GM13976 (cell line): ENCODE measurements at regions not wholly inside any gene's neighbourhood (a gene's known extent, or its start where the extent isn't known, plus 50 kb on each side); places are given as distances from the start of the nearest gene placed in this dataset.
"Not testable (repeated sequence)": the region's sequence is repeated elsewhere in the genome, so short reads cannot be mapped to it uniquely, and the experiment has no call there.

ENCODE experiments used
- DNase-seq: peaks from one replicate; pipeline ENCODE4 v3.0.0; 2012; ENCODE audit warnings: low spot score
- in situ Hi-C: fragments of 300-500 bp; cut with MboI; formaldehyde crosslinking; loops from one replicate; pipeline ENCODE4 v1.12.0; 2022; ENCODE audit warnings: low sequenced_read_pairs, mixed read lengths, inconsistent platforms; ENCODE audit not compliant: unreplicated experiment
- TF ChIP-seq, protein P1 (sequence below): IDR thresholded peaks from 2 replicates; pipeline ENCODE4 v1.5.1; 2012; ENCODE audit warnings: borderline replicate concordance, mild to moderate bottlenecking; ENCODE audit not compliant: insufficient read depth; ENCODE audit errors: extremely low read depth, missing control alignments, control extremely low read depth

GRCh38 chr3:18189282-18190050, 235.7 kb downstream of the SATB1 start:
- no peak for DNase-seq
- TF ChIP-seq, protein P1, sequence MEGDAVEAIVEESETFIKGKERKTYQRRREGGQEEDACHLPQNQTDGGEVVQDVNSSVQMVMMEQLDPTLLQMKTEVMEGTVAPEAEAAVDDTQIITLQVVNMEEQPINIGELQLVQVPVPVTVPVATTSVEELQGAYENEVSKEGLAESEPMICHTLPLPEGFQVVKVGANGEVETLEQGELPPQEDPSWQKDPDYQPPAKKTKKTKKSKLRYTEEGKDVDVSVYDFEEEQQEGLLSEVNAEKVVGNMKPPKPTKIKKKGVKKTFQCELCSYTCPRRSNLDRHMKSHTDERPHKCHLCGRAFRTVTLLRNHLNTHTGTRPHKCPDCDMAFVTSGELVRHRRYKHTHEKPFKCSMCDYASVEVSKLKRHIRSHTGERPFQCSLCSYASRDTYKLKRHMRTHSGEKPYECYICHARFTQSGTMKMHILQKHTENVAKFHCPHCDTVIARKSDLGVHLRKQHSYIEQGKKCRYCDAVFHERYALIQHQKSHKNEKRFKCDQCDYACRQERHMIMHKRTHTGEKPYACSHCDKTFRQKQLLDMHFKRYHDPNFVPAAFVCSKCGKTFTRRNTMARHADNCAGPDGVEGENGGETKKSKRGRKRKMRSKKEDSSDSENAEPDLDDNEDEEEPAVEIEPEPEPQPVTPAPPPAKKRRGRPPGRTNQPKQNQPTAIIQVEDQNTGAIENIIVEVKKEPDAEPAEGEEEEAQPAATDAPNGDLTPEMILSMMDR: no peak
- in situ Hi-C loops: no loop called here

- in situ Hi-C loops: no loop called here
- no peak for DNase-seq
- TF ChIP-seq, protein P1: no peak
These were observed 236.6 kb downstream of the SATB1 start for GRCh38 chr3:18188491-18188890.

DNA sequence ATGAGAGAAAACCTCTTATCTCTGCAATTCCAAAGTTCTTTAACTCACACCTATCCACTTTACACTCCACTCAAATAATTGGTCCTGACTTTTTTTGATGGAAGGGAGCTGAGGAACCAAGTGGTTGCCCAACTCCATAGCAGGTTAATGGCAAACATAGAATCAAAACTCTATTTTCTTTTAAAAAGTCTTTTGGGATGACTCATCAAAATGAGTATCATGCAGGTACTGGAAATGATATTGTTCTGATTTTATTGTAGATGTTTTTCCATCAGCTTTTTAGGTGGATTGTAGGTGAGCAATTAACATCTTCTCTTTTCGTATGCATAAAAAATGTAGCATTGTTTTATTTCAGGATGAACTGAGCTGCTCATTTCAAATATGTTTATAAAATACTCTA, 239.5 kb downstream of the SATB1 start:
- DNase-seq: no peak
- in situ Hi-C loops: no loop called here
- TF ChIP-seq, protein P1: no peak

GRCh38 chr3:18182923-18183322, 242.2 kb downstream of the SATB1 start:
- DNase-seq, in situ Hi-C loops: not testable (repeated sequence)

DNA sequence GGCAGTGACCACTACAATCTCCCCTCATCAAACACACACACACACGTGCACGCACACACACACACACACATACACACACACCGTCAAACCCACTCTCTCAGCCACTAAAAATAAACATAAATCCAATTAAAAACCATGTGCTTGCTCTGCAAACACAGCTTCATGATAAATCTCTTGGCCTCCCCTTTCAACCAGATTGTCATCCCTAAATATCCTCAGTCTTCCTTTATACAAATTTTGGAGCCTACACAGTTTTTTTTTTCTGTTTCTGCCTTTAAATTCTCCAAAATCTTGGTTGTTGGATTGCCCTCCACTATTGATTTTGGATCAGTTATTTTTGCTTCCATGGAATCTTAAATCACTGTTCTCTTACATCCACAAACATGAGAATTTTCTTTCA, 245.6 kb downstream of the SATB1 start:
- in situ Hi-C loops: no loop called here
- DNase-seq: no peak
- TF ChIP-seq, protein P1: no peak

- in situ Hi-C loops: no loop called here
- TF ChIP-seq, protein P1: no peak
- DNase-seq: no peak
These were observed 247.9 kb downstream of the SATB1 start for GRCh38 chr3:18177271-18177670.

- in situ Hi-C loops, DNase-seq: not testable (repeated sequence)
These were observed 251.2 kb downstream of the SATB1 start for GRCh38 chr3:18173891-18174290.

DNA sequence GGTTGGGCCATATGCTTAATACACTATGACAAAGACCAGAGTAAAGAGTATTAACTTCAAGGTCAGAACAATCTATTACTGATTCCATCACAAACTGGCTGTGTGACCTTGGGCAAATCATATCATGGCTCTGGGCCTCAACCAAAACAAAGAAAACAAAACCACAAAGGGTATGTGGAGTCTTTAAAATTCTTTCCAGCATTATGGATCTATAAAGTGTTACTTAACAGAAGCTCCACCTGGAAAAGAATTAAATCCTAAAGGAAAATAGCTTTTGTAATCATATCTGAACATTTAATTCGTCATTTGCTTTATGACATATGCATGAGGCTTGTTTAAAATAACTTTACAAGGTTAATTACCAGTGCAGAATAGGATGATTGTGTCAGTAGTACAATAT, 265.5 kb downstream of the SATB1 start:
- in situ Hi-C loops: no loop called here
- TF ChIP-seq, protein P1: no peak
- no peak for DNase-seq
